Activated CD4-positive, alpha-beta T cell treated with anti-CD3 and anti-CD28 coated beads, Interleukin-2, amount 10 ng/mL, durations not matched to agents 7 days and 5 days (primary cell): ENCODE measurements at regions not wholly inside any gene's neighbourhood (a gene's known extent, or its start where the extent isn't known, plus 50 kb on each side); places are given as distances from the start of the nearest gene placed in this dataset.

Experiments used
- CTCF ChIA-PET: fragments of 350-600 bp; sonication (Branson Sonifier 250); formaldehyde crosslinking; loops from one replicate; lab custom pipeline; 2021; ENCODE audit warnings: antibody characterized with exemption; lab: Charles Lee
- POLR2A ChIA-PET: fragments of 350-600 bp; sonication (Branson Sonifier 250); formaldehyde crosslinking; loops from one replicate; lab custom pipeline; 2021; ENCODE audit warnings: antibody characterized with exemption; lab: Charles Lee
- DNase-seq: peaks from one replicate; pipeline ENCODE4 v3.0.0-alpha.2; 2020
- H3K27ac Mint-ChIP-seq: one replicate; pipeline ENCODE4 v1.8.0; 2021; ENCODE audit warnings: mild to moderate bottlenecking, moderate library complexity, mixed read lengths
- H3K27me3 Mint-ChIP-seq: one replicate; pipeline ENCODE4 v1.8.0; 2021; ENCODE audit warnings: mixed read lengths
- H3K36me3 Mint-ChIP-seq: one replicate; pipeline ENCODE4 v1.8.0; 2021; ENCODE audit warnings: low read depth, mixed read lengths
- H3K4me1 Mint-ChIP-seq: one replicate; pipeline ENCODE4 v1.8.0; 2021; ENCODE audit warnings: mixed read lengths
- H3K4me3 Mint-ChIP-seq: one replicate; pipeline ENCODE4 v1.8.0; 2021; ENCODE audit warnings: mild to moderate bottlenecking, moderate library complexity, mixed read lengths
- H3K9me3 Mint-ChIP-seq: one replicate; pipeline ENCODE4 v1.8.0; 2021; ENCODE audit warnings: mixed read lengths

DNA sequence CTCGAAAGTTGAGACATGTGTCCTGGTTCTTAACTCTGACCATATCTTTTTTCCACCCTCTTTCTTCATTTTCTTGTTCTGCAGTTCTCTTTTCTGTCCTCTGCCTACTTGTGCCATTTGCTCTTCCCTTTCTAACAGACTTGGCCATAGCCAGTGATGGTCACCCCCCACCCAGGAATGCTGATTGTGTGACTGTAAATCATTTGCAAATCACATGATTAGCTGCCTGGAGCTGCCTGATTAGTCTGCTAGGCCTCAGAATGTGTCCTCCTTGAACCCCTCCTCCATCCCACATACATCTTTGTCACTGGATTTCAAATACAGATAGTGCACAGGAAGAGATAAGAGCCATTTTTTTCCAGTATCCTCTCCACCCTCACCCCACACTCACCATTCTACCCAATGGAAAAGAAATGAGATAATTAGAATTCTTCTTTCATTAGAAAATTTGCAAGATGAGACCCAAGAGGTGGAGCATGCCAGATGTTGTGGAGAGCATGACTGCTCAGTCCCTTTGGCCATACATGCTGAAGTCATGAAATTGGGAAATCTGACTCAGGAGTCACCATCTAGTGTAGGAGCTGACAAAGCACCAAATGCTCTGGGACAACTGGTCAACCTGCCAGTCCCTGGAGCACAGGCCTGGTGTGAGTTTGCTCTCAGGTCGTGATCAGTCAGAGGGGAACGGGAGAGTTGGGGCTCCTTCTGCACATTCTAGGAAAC is 538.2 kb downstream of the CCDC171 start:
- no peaks in the 10 kb centered on the region for H3K4me1 Mint-ChIP-seq
- H3K27me3 Mint-ChIP-seq, result no peaks in the 10 kb centered on the region
- CTCF ChIA-PET, result no interaction called here
- POLR2A ChIA-PET, result no interaction called here
- DNase-seq, result no peak
- H3K4me3 Mint-ChIP-seq, result no peak overlapping the region
- H3K27ac Mint-ChIP-seq, result peak overlapping the region; percentile 20
- no peaks in the 10 kb centered on the region for H3K36me3 Mint-ChIP-seq
- H3K9me3 Mint-ChIP-seq, result peaks cover 10% of the 10 kb centered on the region

DNA sequence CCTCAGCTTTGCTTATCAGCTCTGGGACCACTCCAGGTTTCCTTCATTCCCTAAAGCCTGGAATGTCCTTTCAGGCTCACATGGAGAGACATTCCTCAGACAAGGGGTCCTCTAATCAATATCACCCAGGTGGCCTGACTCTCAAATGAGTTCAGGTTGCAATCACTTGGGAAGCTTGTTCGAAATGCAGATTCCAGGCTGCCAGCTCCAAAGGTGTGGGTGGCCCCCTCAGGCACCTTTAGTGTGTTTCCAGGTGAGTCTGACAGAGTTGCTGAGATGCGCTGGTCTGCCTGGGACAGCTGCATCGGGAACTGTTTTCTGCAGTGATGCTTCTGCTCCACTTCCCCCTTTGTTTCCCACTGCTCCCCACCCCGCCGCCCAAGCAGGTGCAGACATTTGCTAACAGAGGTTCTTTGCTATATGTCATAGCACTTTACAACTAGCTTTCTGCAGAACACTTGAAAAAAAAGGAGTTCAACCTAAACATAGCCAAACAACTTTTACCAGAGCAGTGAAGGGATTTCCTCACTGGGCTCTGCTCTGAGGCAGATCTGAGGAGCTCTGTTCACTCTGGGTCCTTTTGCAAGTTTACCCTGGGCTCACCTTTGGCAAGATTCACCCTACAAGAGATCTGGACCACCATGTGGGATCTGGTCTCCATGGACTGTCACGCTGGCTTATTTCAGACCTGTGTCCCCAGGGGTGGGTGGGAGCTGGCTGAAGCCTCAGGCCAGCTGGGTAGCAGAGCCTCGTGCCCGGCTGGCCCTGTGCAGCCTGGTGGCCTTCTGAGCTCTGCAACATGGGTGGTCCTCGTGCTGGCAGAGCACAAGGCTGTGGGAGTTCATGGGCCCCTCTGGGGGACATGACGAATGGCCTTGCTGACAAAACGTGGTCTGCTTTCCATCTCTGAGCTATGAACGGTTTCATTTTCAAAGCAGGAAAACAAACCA is 539.6 kb downstream of the CCDC171 start:
- POLR2A ChIA-PET, result no interaction called here
- CTCF ChIA-PET, result no interaction called here
- H3K4me1 Mint-ChIP-seq, result no peaks in the 10 kb centered on the region

GRCh38 chr9:16098306-16098705 is 545.5 kb downstream of the CCDC171 start:
- Mint-ChIP-seq H3K4me3 (no peak overlapping the region), H3K36me3 (no peaks in the 10 kb centered on the region), H3K4me1 (no peaks in the 10 kb centered on the region), H3K27me3 (no peaks in the 10 kb centered on the region), H3K27ac (no peak overlapping the region), H3K9me3 (peaks cover 3% of the 10 kb centered on the region)
- DNase-seq, result no peak
- ChIA-PET POLR2A (no interaction called here), CTCF (no interaction called here)

More for the DNA sequence above, 539.6 kb downstream of the CCDC171 start:
- DNase-seq, result no peak
- Mint-ChIP-seq H3K27ac (no peak overlapping the region), H3K4me3 (no peak overlapping the region), H3K9me3 (peaks cover 7% of the 10 kb centered on the region), H3K27me3 (no peaks in the 10 kb centered on the region), H3K36me3 (no peaks in the 10 kb centered on the region)

- Mint-ChIP-seq H3K27ac (no peak overlapping the region), H3K36me3 (no peaks in the 10 kb centered on the region), H3K4me1 (no peaks in the 10 kb centered on the region), H3K4me3 (no peak overlapping the region), H3K27me3 (no peaks in the 10 kb centered on the region), H3K9me3 (no peaks in the 10 kb centered on the region)
- ChIA-PET CTCF (no interaction called here), POLR2A (no interaction called here)
- no peak for DNase-seq
Measured at GRCh38 chr9:16099732-16100536, 547.1 kb downstream of the CCDC171 start.

GRCh38 chr9:16100537-16101091 is 547.8 kb downstream of the CCDC171 start:
- Mint-ChIP-seq H3K4me1 (no peaks in the 10 kb centered on the region), H3K4me3 (no peak overlapping the region), H3K27ac (no peak overlapping the region), H3K36me3 (no peaks in the 10 kb centered on the region), H3K9me3 (no peaks in the 10 kb centered on the region), H3K27me3 (no peaks in the 10 kb centered on the region)
- CTCF ChIA-PET, result no interaction called here
- no peak for DNase-seq
- POLR2A ChIA-PET, result no interaction called here

GRCh38 chr9:16102154-16102553 is 549.3 kb downstream of the CCDC171 start:
- Mint-ChIP-seq H3K9me3 (no peaks in the 10 kb centered on the region), H3K4me3 (no peak overlapping the region), H3K27ac (no peak overlapping the region), H3K4me1 (no peaks in the 10 kb centered on the region), H3K27me3 (no peaks in the 10 kb centered on the region), H3K36me3 (no peaks in the 10 kb centered on the region)
- ChIA-PET CTCF (no interaction called here), POLR2A (no interaction called here)
- no peak for DNase-seq

GRCh38 chr9:16103620-16104397 is 551.0 kb downstream of the CCDC171 start:
- no peak overlapping the region for H3K27ac Mint-ChIP-seq
- no peak overlapping the region for H3K4me3 Mint-ChIP-seq
- no peaks in the 10 kb centered on the region for H3K36me3 Mint-ChIP-seq
- POLR2A ChIA-PET, result no interaction called here
- no peaks in the 10 kb centered on the region for H3K9me3 Mint-ChIP-seq
- H3K4me1 Mint-ChIP-seq, result no peaks in the 10 kb centered on the region
- CTCF ChIA-PET, result interaction anchor here (0.6 to 1.2 kb wide), 2 partner anchors 19 to 320 kb away, joined by 3 read pairs; no protein-coding TSS in a partner anchor
- no peak for DNase-seq
- H3K27me3 Mint-ChIP-seq, result no peaks in the 10 kb centered on the region

DNA sequence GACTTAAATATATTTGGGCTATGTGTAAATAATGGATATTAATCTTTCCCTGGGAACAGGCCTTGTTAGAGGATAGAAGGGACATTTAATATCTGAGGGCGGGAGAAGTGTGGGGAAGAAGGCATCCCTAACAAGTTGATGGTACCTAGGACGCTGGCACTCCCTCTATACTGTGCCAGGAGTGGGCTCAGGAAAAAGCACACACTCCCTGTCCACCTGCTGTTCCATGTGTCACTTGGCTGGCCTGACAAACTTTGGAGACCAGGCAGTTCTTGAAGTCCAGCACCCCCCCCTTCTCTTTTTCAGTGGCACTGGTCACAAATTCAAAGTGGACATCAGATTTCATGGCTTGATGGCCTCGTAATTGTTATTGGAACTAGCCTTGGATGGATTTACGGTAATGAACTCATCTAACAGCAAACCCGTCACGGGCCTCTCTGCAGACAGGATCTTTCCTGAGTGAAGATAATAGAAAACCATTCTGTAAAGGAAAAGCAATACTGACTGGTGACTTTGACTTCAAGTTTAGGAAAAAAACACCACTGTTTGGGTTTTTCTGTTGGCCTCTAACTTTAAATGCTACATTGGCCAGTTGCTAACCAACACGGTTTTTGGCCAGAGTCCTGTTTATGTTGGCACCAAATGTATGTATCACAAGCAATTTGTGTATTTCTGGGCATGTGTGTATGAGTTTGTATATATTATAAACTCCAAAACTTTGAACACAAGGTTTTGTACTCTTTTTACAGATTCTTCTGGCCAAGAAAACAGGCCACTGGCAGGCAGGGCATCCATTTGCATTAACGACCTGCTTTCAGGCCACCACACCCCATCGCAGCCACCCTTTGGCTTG is 552.6 kb downstream of the CCDC171 start:
- H3K4me3 Mint-ChIP-seq, result no peak overlapping the region
- no peaks in the 10 kb centered on the region for H3K36me3 Mint-ChIP-seq
- CTCF ChIA-PET, result no interaction called here
- no peak for DNase-seq
- H3K9me3 Mint-ChIP-seq, result no peaks in the 10 kb centered on the region
- H3K4me1 Mint-ChIP-seq, result no peaks in the 10 kb centered on the region
- no peak overlapping the region for H3K27ac Mint-ChIP-seq
- H3K27me3 Mint-ChIP-seq, result no peaks in the 10 kb centered on the region
- POLR2A ChIA-PET, result no interaction called here

DNA sequence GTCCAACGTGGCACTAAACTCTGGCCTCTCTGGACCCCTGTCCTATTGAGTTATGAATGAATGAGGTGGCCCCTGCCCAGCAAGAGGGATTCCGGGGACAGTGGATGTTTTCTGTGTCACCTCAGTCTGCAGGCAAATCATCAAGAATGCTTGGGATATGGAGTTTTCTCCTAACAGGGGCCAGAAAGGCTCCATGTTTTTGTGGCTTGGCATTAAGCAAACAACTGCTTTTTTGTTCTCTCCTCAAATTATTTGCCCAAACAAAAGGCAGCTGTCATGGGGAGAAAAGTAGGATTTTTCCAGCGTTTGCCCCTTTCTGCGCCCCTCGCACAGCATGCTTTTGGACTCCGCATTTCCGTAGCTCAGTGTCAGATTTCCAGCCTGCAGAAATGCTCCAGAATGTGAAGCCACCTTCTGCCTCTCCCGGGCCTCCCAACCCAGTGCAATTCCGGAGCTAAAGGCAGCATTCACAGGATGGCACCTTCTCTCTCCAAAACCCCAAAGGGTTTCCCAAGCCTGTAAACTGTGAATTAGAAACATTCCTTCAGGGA is 553.3 kb downstream of the CCDC171 start:
- Mint-ChIP-seq H3K27me3 (no peaks in the 10 kb centered on the region), H3K27ac (no peak overlapping the region), H3K4me1 (no peaks in the 10 kb centered on the region), H3K36me3 (no peaks in the 10 kb centered on the region), H3K4me3 (no peak overlapping the region), H3K9me3 (no peaks in the 10 kb centered on the region)
- no peak for DNase-seq
- CTCF ChIA-PET, result no interaction called here
- POLR2A ChIA-PET, result no interaction called here

DNA sequence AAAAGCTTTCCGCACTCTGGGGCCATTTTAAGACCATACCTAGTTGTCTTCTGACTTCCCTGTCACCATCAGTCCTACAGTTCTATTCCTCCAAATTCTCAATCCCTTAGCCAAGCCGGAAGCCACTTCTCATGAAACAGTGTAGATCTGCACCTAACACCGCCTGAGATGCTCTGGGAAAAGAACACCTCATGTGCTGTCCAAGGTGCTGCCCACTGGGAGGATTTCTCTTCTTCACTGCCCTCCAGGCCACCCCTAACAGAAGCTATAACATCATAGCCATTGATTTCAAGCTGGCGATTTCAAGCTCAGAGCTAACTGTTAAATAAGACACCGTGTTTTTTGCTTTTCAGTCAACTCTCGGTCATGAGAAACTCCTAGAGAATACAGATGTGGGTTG is 559.3 kb downstream of the CCDC171 start:
- CTCF ChIA-PET, result no interaction called here
- Mint-ChIP-seq H3K27me3 (no peaks in the 10 kb centered on the region), H3K9me3 (no peaks in the 10 kb centered on the region)

DNA sequence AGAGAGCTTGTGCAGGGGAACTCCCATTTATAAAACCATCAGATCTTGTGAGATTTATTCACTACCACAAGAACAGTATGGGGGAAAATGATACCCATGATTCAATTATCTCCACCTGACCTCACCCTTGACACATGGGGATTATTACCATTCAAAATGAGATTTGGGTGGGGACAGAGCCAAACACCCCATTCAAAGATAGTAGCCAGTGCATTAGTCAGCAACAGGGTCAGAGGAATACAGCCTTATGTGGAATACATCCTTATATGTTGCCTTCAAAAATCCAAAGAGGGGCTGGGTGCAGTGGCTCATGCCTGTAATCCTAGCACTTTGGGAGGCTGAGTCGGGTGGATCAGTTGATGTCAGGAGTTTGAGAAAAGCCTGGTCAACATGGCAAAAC is 563.2 kb downstream of the CCDC171 start:
- ChIA-PET POLR2A (no interaction called here), CTCF (no interaction called here)
- Mint-ChIP-seq H3K4me3 (no peak overlapping the region), H3K27me3 (no peaks in the 10 kb centered on the region), H3K9me3 (no peaks in the 10 kb centered on the region), H3K4me1 (no peaks in the 10 kb centered on the region), H3K36me3 (no peaks in the 10 kb centered on the region), H3K27ac (no peak overlapping the region)
- no peak for DNase-seq

More for the DNA sequence above, 559.3 kb downstream of the CCDC171 start:
- POLR2A ChIA-PET, result no interaction called here
- Mint-ChIP-seq H3K36me3 (no peaks in the 10 kb centered on the region), H3K4me1 (no peaks in the 10 kb centered on the region), H3K4me3 (no peak overlapping the region), H3K27ac (no peak overlapping the region)
- DNase-seq, result no peak
